ENCODE measurements at regions not wholly inside any gene's neighbourhood (a gene's known extent, or its start where the extent isn't known, plus 50 kb on each side); places are given as distances from the start of the nearest gene placed in this dataset.

- no TSS peak for BruUV-seq (replicated peaks)
- no peaks in the 10 kb centered on the region for H4K20me1 ChIP-seq (ENCODE audit: control insufficient read depth, insufficient read depth)
- TF ChIP-seq SMC3 (IDR thresholded peaks at IDR 0.05; ENCODE audit: borderline replicate concordance, low read length) (no peak), ZBED1 (IDR thresholded peaks at IDR 0.05; ENCODE audit: borderline replicate concordance) (no peak), MEF2A (IDR thresholded peaks at IDR 0.05; ENCODE audit: insufficient read depth, low read depth, low read length) (no peak), BCL11A (IDR thresholded peaks at IDR 0.05; ENCODE audit: low read depth, low read length) (no peak), ZNF274 (IDR thresholded peaks at IDR 0.05; ENCODE audit: insufficient read depth, insufficient read length) (no peak)
- H3K4me2 ChIP-seq (ENCODE audit: control insufficient read depth, insufficient read depth) = no peak overlapping the region
- ChIA-PET SMC1A (ENCODE audit: uncharacterized antibody, unreplicated experiment) (no interaction called here), CTCF (no interaction called here), POLR2A (no interaction called here), RAD21 (ENCODE audit: unreplicated experiment) (no interaction called here)
- 46% methylated on average over 4 of the region's 4 CpGs for WGBS (ENCODE audit: insufficient coverage, insufficient replicate concordance, low lambda C conversion rate, missing lambda C conversion rate)
- H3K27ac ChIP-seq (ENCODE audit: control insufficient read depth, insufficient read depth) = no peak overlapping the region
- H3K36me3 ChIP-seq (ENCODE audit: control insufficient read depth in 2 of 2, insufficient read depth in 2 of 2, low read length in 1 of 2) = no peaks in the 10 kb centered on the region
- H3K4me3 ChIP-seq = no peak overlapping the region
- intact Hi-C loops (cut with micrococcal nuclease; ENCODE audit: unreplicated experiment) = no loop called here
- in situ Hi-C loops (cut with MboI) = no loop called here
- FAIRE-seq (no peak), DNase-seq (ENCODE audit: low read depth, low spot score) (no peak), ATAC-seq (no peak)
- no peaks in the 10 kb centered on the region for H3K4me1 ChIP-seq (ENCODE audit: control insufficient read depth, insufficient read depth, low read length)
- no peak overlapping the region for H3K9ac ChIP-seq (ENCODE audit: control insufficient read depth, insufficient read depth, low read length)
- H3K79me2 ChIP-seq (ENCODE audit: control insufficient read depth, insufficient read depth, low read length) = no peaks in the 10 kb centered on the region
- no peaks in the 10 kb centered on the region for H3K9me3 ChIP-seq (replicated peaks; ENCODE audit: control insufficient read depth, insufficient read depth, low read length)
- H2AFZ ChIP-seq (ENCODE audit: control insufficient read depth, low read depth, low read length) = no peak overlapping the region
- no peaks in the 10 kb centered on the region for H3K27me3 ChIP-seq (replicated peaks in 1 of 2; ENCODE audit: control insufficient read depth in 2 of 2, insufficient read depth in 2 of 2, low read length in 1 of 2)
Observed at GRCh38 chr2:58970365-58970764, 729.2 kb upstream of the FANCL start.

- Histone ChIP-seq H4K20me1 (ENCODE audit: control insufficient read depth, insufficient read depth) (no peaks in the 10 kb centered on the region), H3K9ac (ENCODE audit: control insufficient read depth, insufficient read depth, low read length) (no peak overlapping the region), H3K36me3 (ENCODE audit: control insufficient read depth in 2 of 2, insufficient read depth in 2 of 2, low read length in 1 of 2) (no peaks in the 10 kb centered on the region), H3K4me3 (no peak overlapping the region), H3K27ac (ENCODE audit: control insufficient read depth, insufficient read depth) (no peak overlapping the region), H3K79me2 (ENCODE audit: control insufficient read depth, insufficient read depth, low read length) (no peaks in the 10 kb centered on the region), H3K4me1 (ENCODE audit: control insufficient read depth, insufficient read depth, low read length) (no peaks in the 10 kb centered on the region), H3K4me2 (ENCODE audit: control insufficient read depth, insufficient read depth) (no peak overlapping the region), H2AFZ (ENCODE audit: control insufficient read depth, low read depth, low read length) (no peak overlapping the region), H3K9me3 (replicated peaks; ENCODE audit: control insufficient read depth, insufficient read depth, low read length) (no peaks in the 10 kb centered on the region), H3K27me3 (replicated peaks in 1 of 2; ENCODE audit: control insufficient read depth in 2 of 2, insufficient read depth in 2 of 2, low read length in 1 of 2) (no peaks in the 10 kb centered on the region)
- ChIA-PET RAD21 (ENCODE audit: unreplicated experiment) (no interaction called here), POLR2A (no interaction called here), SMC1A (ENCODE audit: uncharacterized antibody, unreplicated experiment) (interaction anchor here (0.8 kb wide), 1 partner anchor 842 kb away, joined by 3 read pairs; no protein-coding TSS in a partner anchor), CTCF (interaction anchor here (1.2 kb wide), 1 partner anchor 54 kb away, joined by 3 read pairs; no protein-coding TSS in a partner anchor)
- 7% methylated on average over 2 of the region's 2 CpGs for WGBS (ENCODE audit: insufficient coverage, insufficient replicate concordance, low lambda C conversion rate, missing lambda C conversion rate)
- ATAC-seq = no peak
- in situ Hi-C loops (cut with MboI) (no loop called here), intact Hi-C loops (cut with micrococcal nuclease; ENCODE audit: unreplicated experiment) (no loop called here)
- BruUV-seq (replicated peaks) = no TSS peak
- FAIRE-seq = no peak
- TF ChIP-seq PAX8 (IDR thresholded peaks at IDR 0.05) (no peak), BACH1 (IDR thresholded peaks at IDR 0.05; ENCODE audit: borderline replicate concordance) (no peak)
- DNase-seq (ENCODE audit: low read depth, low spot score) = no peak
Observed at GRCh38 chr2:58968885-58969284, 727.8 kb upstream of the FANCL start.

Measured in GM12878 (cell line).